ENCODE measurements at regions not wholly inside any gene's neighbourhood (a gene's known extent, or its start where the extent isn't known, plus 50 kb on each side); places are given as distances from the start of the nearest gene placed in this dataset.

GRCh38 chr16:59941594-59941993, 1207.5 kb upstream of the GOT2 start:
- TF ChIP-seq CTCF (conservative IDR thresholded peaks at IDR 0.05) (no peak), ZFX (IDR thresholded peaks at IDR 0.05) (no peak)
